Omental fat pad (tissue), 3 donors: ENCODE measurements at regions not wholly inside any gene's neighbourhood (a gene's known extent, or its start where the extent isn't known, plus 50 kb on each side); places are given as distances from the start of the nearest gene placed in this dataset.

Experiments used
- ATAC-seq: fragments of 150-250 bp; one replicate; pipeline ENCODE4 v1.9.1; 2016; ENCODE audit warnings: mild to moderate bottlenecking, moderate library complexity; ENCODE audit not compliant: low FRiP score
- DNase-seq: peaks from one replicate; pipeline ENCODE4 v3.0.0-alpha.2; 2019; ENCODE audit warnings: low spot score
- CTCF ChIP-seq, 3 donors: fragments of 450-650 bp; IDR thresholded peaks; one replicate each; pipeline ENCODE4 v1.5.1; 2016 to 2017; ENCODE audit warnings: antibody characterized with exemption in 3 of 3, mild to moderate bottlenecking in 3 of 3, moderate library complexity in 2 of 3

DNA sequence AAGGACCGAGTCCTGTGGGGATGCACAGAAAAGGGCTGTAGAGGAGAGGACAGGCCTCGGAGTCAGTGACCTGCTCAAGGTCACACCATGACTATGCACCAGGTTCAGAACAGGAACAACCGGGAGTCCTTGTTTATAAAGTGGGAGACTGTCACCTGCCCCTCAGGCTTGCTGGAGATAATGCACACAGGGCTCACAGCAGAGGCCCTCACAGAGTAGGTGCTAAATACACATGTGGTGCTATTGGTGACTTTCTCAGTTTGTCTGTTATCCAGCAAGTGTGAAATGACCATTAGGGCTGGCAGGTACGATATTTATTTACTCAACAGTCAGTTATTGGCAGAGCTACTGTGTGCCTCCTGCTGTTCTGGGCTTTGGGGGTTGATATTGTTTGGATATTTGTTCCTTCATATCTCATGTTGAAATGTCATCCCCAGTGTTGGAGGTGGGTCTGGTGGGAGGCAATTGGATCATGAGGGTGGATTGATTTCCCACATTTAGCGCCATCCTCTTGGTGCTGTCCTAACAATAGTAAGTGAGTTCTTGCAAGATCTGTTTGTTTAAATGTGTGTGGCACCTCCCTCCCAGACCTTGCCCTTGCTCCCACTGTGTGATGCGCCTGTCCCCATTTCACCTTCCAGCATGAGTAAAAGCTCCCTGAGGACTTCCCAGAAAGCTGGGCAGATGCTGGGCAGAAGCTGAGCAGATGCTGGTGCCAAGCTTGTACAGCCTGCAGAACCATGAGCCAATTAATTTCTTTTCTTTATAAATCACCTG is 162.1 kb upstream of the MPHOSPH6 start:
- ATAC-seq, result no peak
- DNase-seq, result no peak
- TF ChIP-seq CTCF (IDR thresholded peaks at IDR 0.05), result no peak

- ATAC-seq, result no peak
- DNase-seq, result no peak
- TF ChIP-seq CTCF (IDR thresholded peaks at IDR 0.05), result no peak
These were observed 161.4 kb upstream of the MPHOSPH6 start for GRCh38 chr16:82331397-82331796.

GRCh38 chr16:82329504-82330192 is 159.6 kb upstream of the MPHOSPH6 start:
- no peak for DNase-seq
- ATAC-seq, result no peak
- no peak for TF ChIP-seq CTCF (IDR thresholded peaks at IDR 0.05)

- no peak for ATAC-seq
- no peak for TF ChIP-seq CTCF (IDR thresholded peaks at IDR 0.05)
- no peak for DNase-seq
These were observed 159.0 kb upstream of the MPHOSPH6 start for GRCh38 chr16:82328881-82329469.

- ATAC-seq (no peak), DNase-seq (no peak)
- TF ChIP-seq CTCF (IDR thresholded peaks at IDR 0.05), result no peak
These were observed 153.1 kb upstream of the MPHOSPH6 start for GRCh38 chr16:82323171-82323570.

DNA sequence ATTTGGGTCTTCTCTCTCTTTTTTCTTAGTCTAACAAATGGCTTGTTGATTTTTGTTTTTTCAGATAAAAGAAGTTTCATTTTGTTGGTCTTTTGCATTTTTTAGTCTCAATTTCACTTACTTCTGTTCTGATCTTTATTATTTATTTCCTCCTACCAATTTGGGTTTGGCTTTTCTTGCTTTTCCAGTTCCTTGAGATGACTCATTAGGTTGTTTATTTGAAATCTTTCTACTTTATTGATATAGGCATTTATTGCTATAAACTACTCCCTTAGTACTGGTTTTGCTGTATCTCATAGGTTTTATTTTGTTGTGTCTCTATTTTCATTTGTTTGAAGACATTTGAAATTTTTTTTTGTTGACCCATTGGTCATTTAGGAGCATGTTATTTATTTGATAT is 152.2 kb upstream of the MPHOSPH6 start:
- no peak for TF ChIP-seq CTCF (IDR thresholded peaks at IDR 0.05)

More for the DNA sequence above, 152.2 kb upstream of the MPHOSPH6 start:
- DNase-seq (no peak), ATAC-seq (no peak)
